A673 (cell line): ENCODE measurements at regions not wholly inside any gene's neighbourhood (a gene's known extent, or its start where the extent isn't known, plus 50 kb on each side); places are given as distances from the start of the nearest gene placed in this dataset.

ENCODE experiments used
- BruUV-seq: library from RNA; stranded (reverse); fragments of 400-500 nt; replicated peaks from 2 replicates; lab custom pipeline; 2021; lab: Mats Ljungman, UMichigan
- CTCF ChIA-PET: fragments of 300-600 bp; sonication (Branson Sonifier 250); formaldehyde crosslinking; loops from one replicate; lab custom pipeline; 2022; ENCODE audit warnings: antibody characterized with exemption; lab: Charles Lee
- POLR2A ChIA-PET: fragments of 300-600 bp; sonication (Branson Sonifier 250); formaldehyde crosslinking; loops from one replicate; lab custom pipeline; 2022; ENCODE audit warnings: antibody characterized with exemption; ENCODE audit not compliant: low non-redundant PET; lab: Charles Lee
- DNase-seq: peaks from one replicate; pipeline ENCODE4 v3.0.0-alpha.2; 2015; ENCODE audit warnings: low spot score
- H3K27ac ChIP-seq: fragments of 200-600 bp; sonication (generic); 2 replicates; pipeline ENCODE4 v1.5.1; 2016; ENCODE audit warnings: mixed run types, low read depth, mild to moderate bottlenecking, mixed read lengths, antibody characterized with exemption, low read length; ENCODE audit not compliant: poor library complexity, severe bottlenecking
- H3K27me3 ChIP-seq: fragments of 200-600 bp; sonication (generic); replicated peaks from 2 replicates; pipeline ENCODE4 v1.6.1; 2017; ENCODE audit warnings: mixed run types, low read depth, mild to moderate bottlenecking, mixed read lengths, antibody characterized with exemption, low read length; ENCODE audit not compliant: insufficient read depth, poor library complexity
- H3K36me3 ChIP-seq: fragments of 200-600 bp; sonication (generic); 2 replicates; pipeline ENCODE4 v1.6.1; 2016; ENCODE audit warnings: mixed run types, mild to moderate bottlenecking, mixed read lengths, antibody characterized with exemption, low read length; ENCODE audit not compliant: insufficient read depth, poor library complexity, severe bottlenecking
- H3K4me1 ChIP-seq: fragments of 200-600 bp; sonication (generic); 2 replicates; pipeline ENCODE4 v1.6.1; 2017; ENCODE audit warnings: mixed run types, mild to moderate bottlenecking, mixed read lengths, antibody characterized with exemption, low read length; ENCODE audit not compliant: insufficient read depth, poor library complexity, severe bottlenecking
- H3K4me3 ChIP-seq: fragments of 200-600 bp; sonication (generic); 2 replicates; pipeline ENCODE4 v1.5.1; 2016; ENCODE audit warnings: low read depth, mixed run types, mild to moderate bottlenecking, mixed read lengths, low read length; ENCODE audit not compliant: poor library complexity, severe bottlenecking
- H3K9me3 ChIP-seq: fragments of 200-600 bp; sonication (generic); 2 replicates; pipeline ENCODE4 v1.6.1; 2016; ENCODE audit warnings: mixed run types, low read depth, mild to moderate bottlenecking, mixed read lengths, antibody characterized with exemption, low read length; ENCODE audit not compliant: poor library complexity, severe bottlenecking
- CTCF ChIP-seq: fragments of 300-800, 200-600 bp; sonication (generic); conservative IDR thresholded peaks from 2 replicates; pipeline ENCODE4 v1.5.1; 2017; ENCODE audit warnings: low read depth, mild to moderate bottlenecking, antibody characterized with exemption, low read length, moderate library complexity, mixed read lengths
- EZH2 ChIP-seq: fragments of 200-600 bp; sonication (generic); IDR thresholded peaks from 2 replicates; pipeline ENCODE4 v1.6.1; 2017; ENCODE audit warnings: borderline replicate concordance, low read depth, mild to moderate bottlenecking, mixed read lengths, antibody characterized with exemption, low read length; ENCODE audit not compliant: poor library complexity, severe bottlenecking
- intact Hi-C: fragments of 100-400 bp; cut with micrococcal nuclease; formaldehyde crosslinking; loops from one replicate; pipeline ENCODE4 v1.10.0; 2022; ENCODE audit not compliant: unreplicated experiment

- intact Hi-C loops, result loop anchor here (10.0 kb wide), 1 partner anchor 887 kb away; no protein-coding TSS in a partner anchor
- peak; percentile 53 for DNase-seq
- POLR2A ChIA-PET, result no interaction called here
These were observed 90.8 kb upstream of the OGFRL1 start for GRCh38 chr6:71197780-71198179.

GRCh38 chr6:71198908-71199307 is 89.7 kb upstream of the OGFRL1 start:
- no peak overlapping the region for H3K27ac ChIP-seq
- H3K9me3 ChIP-seq, result no peaks in the 10 kb centered on the region
- no peaks in the 10 kb centered on the region for H3K27me3 ChIP-seq
- peaks cover 9% of the 10 kb centered on the region for H3K4me1 ChIP-seq
- CTCF ChIA-PET, result no interaction called here
- no TSS peak for BruUV-seq
- TF ChIP-seq CTCF (no peak), EZH2 (no peak)
- intact Hi-C loops, result loop anchor here (10.0 kb wide), 1 partner anchor 886 kb away; no protein-coding TSS in a partner anchor
- POLR2A ChIA-PET, result no interaction called here
- no peak overlapping the region for H3K4me3 ChIP-seq
- no peaks in the 10 kb centered on the region for H3K36me3 ChIP-seq
- no peak for DNase-seq

More at GRCh38 chr6:71197780-71198179, 90.8 kb upstream of the OGFRL1 start:
- Histone ChIP-seq H3K27me3 (no peaks in the 10 kb centered on the region), H3K36me3 (no peaks in the 10 kb centered on the region), H3K9me3 (no peaks in the 10 kb centered on the region), H3K4me1 (peaks cover 9% of the 10 kb centered on the region), H3K27ac (no peak overlapping the region), H3K4me3 (no peak overlapping the region)
- no TSS peak for BruUV-seq
- CTCF ChIA-PET, result no interaction called here
- TF ChIP-seq CTCF (no peak), EZH2 (no peak)

GRCh38 chr6:71199736-71200135 is 88.9 kb upstream of the OGFRL1 start:
- no TSS peak for BruUV-seq
- peaks cover 9% of the 10 kb centered on the region for H3K4me1 ChIP-seq
- H3K36me3 ChIP-seq, result no peaks in the 10 kb centered on the region
- no peaks in the 10 kb centered on the region for H3K9me3 ChIP-seq
- H3K27me3 ChIP-seq, result no peaks in the 10 kb centered on the region
- intact Hi-C loops, result loop anchor here (10.0 kb wide), 1 partner anchor 885 kb away; no protein-coding TSS in a partner anchor
- DNase-seq, result no peak
- ChIA-PET CTCF (no interaction called here), POLR2A (no interaction called here)
- H3K27ac ChIP-seq, result no peak overlapping the region
- no peak for TF ChIP-seq CTCF
- no peak overlapping the region for H3K4me3 ChIP-seq
